ENCODE measurements at regions not wholly inside any gene's neighbourhood (a gene's known extent, or its start where the extent isn't known, plus 50 kb on each side); places are given as distances from the start of the nearest gene placed in this dataset.
"Not testable (repeated sequence)": the region's sequence is repeated elsewhere in the genome, so short reads cannot be mapped to it uniquely, and the experiment has no call there.

GRCh38 chr10:3890602-3891352 lies 105.8 kb upstream of the KLF6 start:
- DNase-seq (ENCODE audit: low read depth, low spot score): no peak

DNA sequence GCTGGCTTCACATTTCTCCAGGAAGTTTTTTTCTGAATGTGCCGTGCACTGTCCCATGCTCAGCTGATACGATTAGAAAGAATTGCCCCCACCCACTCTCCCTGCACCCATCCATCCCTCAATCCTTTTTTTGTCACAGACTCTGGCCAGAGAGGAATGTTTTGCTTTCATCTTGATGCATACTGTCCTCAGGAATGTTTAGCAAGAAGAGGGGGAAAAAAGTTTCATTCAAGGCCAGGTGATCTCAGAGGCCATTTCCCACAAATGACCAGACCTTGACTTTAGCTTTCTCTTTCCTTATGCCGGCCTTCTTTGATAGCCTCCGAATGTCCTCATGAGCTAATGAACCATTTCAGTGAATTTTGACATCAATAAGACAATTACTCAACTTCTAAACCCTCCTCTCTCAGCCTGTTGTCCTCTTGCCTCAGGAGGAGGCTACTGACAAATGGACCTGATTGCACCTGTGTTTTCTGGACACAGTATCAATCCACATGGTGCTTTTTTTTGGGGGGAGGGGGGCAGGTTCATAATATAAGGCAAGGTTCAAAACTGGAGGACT lies 105.0 kb upstream of the KLF6 start:
- DNase-seq (ENCODE audit: low read depth, low spot score): peak; percentile 76

- peak; percentile 91 for DNase-seq (ENCODE audit: low read depth, low spot score)
Observed at GRCh38 chr10:3887885-3888476, 103.0 kb upstream of the KLF6 start.

DNA sequence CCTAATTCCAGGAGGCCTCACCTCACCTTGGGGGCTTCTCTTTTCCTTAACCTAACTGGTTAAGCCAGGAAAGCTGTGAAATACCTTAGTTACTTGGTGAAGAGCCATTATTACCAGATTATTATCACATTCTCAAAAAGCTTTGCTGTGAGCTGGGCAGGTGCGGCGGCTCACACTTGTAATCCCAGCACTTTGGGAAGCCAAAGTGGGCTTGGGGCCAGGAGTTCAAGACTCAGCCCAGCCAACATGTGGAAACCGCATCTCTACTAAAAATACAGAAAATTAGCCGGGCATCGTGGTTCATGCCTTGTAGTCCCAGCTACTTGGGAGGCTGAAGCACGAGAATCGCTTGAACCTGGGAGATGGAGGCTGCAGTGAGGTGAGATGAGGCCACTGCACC lies 102.4 kb upstream of the KLF6 start:
- DNase-seq (ENCODE audit: low read depth, low spot score): peak; percentile 63

DNA sequence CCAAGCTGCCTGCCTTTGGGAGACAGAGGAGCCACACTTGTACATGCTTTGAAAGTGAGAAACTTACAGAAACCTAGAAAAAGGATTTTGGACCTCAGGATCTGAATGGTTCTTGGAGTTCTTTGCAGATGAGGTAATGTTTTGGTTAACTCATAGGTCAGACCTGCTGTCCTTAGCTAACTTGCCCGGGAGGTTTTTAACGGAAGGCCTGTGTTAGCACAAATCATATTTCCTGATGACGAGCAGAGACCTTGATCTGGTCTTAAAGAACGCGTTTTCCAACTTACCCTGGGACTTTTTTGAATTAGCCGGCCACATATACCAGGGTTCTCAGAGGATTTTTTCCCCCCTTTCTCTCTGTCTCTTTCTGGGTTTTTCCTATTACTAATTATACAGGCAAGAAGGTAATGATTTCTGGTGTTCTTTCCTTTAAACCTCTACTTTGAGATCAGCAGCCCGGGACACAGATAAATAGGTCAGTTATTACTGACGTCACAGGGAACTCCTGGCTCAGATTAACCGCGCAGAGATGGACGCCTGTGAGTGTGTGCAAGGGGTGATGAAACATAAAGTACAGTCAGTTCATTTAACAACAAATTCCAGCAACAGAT lies 101.7 kb upstream of the KLF6 start:
- peak; percentile 61 for DNase-seq (ENCODE audit: low read depth, low spot score)

- DNase-seq (ENCODE audit: low read depth, low spot score): peak; percentile 76
Observed at GRCh38 chr10:3886191-3886590, 101.2 kb upstream of the KLF6 start.

GRCh38 chr10:3882855-3883254 lies 97.8 kb upstream of the KLF6 start:
- DNase-seq (ENCODE audit: low read depth, low spot score): no peak

DNA sequence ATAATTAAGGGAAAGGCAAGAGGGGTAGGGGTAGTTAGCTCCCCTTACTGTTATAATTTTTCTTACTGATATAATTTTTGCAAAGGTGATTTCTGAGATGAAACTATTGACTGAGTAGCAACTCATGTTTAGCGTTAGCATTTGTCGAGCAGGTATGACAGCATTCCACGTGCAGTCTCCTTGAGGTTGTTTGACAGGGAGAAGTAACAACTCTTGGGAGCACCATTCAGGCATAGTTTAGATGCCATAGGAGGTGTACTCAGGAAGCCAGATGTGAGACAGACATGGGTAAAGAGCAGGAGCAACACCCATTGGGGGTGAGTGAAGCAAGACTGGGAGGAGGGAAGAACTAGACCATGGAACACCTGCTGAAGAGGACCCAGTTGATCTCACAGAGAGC lies 96.6 kb upstream of the KLF6 start:
- DNase-seq (ENCODE audit: low read depth, low spot score): no peak

GRCh38 chr10:3879073-3879472 lies 94.1 kb upstream of the KLF6 start:
- no peak for DNase-seq (ENCODE audit: low read depth, low spot score)

DNA sequence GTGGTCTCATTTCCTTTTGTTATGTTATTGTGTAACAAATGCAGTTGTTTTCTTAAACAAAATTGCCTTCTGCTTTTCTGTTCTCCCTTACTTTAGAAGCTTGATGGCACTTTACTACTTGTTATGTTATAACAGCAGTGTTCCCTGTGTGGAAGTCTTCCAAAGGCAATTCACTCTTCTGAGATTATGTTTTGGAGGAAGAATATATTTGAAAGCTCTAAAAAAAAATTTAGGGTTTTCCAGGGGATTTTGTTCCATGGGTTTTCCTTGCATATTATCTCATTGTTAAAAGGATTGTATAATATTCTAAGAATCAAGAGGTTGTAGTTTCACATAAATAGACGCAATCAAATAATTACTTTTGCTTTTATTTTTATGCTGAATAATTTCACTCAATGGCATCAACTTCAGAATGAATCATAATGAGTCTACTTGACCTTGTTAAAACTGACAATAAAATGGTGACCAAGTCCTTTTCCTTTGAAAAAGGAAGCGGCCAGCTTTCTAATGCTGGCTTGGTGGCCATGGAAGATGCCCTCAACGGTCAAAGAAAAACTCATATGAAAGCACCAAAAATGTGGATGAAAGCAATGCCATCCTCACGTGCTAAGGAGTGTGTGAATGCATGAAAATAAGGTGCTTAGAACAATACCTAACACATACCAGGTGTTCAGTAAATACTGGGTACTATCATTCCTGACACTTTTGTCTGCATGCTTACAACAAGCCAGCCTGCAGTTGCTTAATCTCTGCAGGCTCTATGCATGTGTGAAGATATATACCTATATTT lies 92.4 kb upstream of the KLF6 start:
- no peak for DNase-seq (ENCODE audit: low read depth, low spot score)

GRCh38 chr10:3876350-3876962 lies 91.4 kb upstream of the KLF6 start:
- DNase-seq (ENCODE audit: low read depth, low spot score): no peak

DNA sequence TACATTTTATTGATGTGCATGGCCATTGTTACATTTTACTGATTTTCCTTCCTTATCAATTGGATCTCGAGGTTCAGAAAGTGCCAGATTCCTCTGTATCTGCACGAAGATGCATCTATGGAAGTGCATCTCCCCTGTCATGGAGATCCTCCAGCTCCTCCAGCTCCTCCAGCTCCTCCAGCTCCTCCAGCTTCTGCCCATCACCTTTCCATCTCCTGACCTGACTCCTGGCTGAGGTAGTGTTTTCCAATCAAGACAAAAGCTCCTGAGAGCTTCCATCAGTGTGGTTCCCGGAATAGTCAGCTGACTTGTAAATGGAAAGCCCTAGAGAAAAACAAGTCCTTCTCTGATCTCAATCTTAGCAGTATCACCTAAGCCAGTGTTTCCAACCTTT lies 90.8 kb upstream of the KLF6 start:
- no peak for DNase-seq (ENCODE audit: low read depth, low spot score)

GRCh38 chr10:3874990-3875841 lies 90.2 kb upstream of the KLF6 start:
- DNase-seq (ENCODE audit: low read depth, low spot score): no peak

DNA sequence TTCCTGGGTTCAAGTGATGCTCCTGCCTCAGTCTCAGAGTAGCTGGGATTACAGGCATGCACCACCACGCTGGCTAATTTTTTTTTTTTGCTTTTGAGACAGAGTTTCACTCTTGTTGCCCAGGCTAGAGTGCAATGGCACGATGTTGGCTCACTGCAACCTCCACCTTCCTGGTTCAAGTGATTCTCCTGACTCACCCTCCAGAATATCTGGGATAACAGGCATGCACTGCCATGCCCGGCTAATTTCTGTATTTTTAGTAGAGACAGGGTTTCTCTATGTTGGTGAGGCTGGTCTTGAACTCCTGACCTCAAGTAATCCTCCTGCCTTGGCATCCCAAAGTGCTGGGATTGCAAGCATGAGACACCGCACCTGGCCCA lies 89.6 kb upstream of the KLF6 start:
- DNase-seq (ENCODE audit: low read depth, low spot score): not testable (repeated sequence)

- DNase-seq (ENCODE audit: low read depth, low spot score): no peak
Observed at GRCh38 chr10:3873728-3874461, 88.9 kb upstream of the KLF6 start.

DNA sequence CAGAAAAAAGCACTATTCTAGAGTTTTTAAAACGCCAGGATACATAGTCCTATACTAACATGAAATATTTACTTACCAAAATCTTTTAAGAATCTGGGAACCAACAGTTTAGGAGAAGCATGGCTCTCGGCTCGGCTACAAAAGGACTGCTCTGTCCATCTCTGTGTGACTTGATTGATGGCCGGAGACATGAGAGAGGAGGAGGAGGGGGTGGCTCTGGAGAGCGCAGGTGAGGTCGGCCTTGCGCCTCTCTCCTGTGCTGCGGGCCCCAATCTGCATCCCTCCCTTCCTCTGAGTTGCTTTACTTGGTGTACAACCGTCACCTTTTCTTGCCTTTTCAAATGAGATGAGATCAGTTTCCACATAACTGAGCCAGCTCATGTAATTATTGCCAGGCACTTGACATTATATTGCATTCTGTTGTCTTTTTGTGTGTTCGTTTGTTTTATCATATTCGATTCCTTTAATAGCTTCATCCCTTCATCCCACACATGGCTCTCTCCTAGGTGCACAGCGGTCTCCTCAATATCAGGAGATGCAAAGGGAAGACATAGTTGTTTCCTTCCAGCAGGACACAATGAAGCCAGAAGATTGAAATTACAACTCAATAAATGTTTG lies 87.8 kb upstream of the KLF6 start:
- peak; percentile 30 for DNase-seq (ENCODE audit: low read depth, low spot score)

- no peak for DNase-seq (ENCODE audit: low read depth, low spot score)
Observed at GRCh38 chr10:3871424-3871996, 86.5 kb upstream of the KLF6 start.

DNA sequence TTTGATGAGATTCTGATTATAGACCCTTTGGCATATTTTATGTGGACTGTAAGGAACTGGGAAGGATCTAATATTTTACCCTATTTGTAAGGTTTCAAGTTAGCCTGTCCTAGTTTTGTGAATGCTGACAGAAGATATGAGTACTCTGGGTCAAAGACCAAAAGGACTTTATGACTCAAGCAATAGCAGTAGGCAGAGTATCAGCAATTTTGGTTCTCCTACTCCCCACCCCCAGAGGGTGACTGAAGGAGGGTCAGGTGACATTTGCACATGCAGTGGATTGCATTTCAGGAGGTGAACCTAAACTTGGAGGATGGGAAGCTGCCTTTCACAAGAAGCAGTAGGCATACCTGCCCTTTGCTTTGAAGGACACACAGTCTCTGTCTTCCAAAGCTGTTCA lies 84.0 kb upstream of the KLF6 start:
- no peak for DNase-seq (ENCODE audit: low read depth, low spot score)

- no peak for DNase-seq (ENCODE audit: low read depth, low spot score)
Observed at GRCh38 chr10:3868271-3868664, 83.3 kb upstream of the KLF6 start.
